GM19372 (cell line): ENCODE measurements at regions not wholly inside any gene's neighbourhood (a gene's known extent, or its start where the extent isn't known, plus 50 kb on each side); places are given as distances from the start of the nearest gene placed in this dataset.
"Not testable (repeated sequence)": the region's sequence is repeated elsewhere in the genome, so short reads cannot be mapped to it uniquely, and the experiment has no call there.

ENCODE experiments used
- ATAC-seq: cut with Tn5 transposase; IDR thresholded peaks from one replicate; pipeline ENCODE4 v1.9.1; 2021; ENCODE audit warnings: mild to moderate bottlenecking, low read depth, moderate library complexity; ENCODE audit not compliant: unreplicated experiment

- not testable (repeated sequence) for ATAC-seq
These were observed 59.3 kb downstream of the NUTM2D start for GRCh38 chr10:87416892-87417291.

- ATAC-seq, result not testable (repeated sequence)
These were observed 65.1 kb downstream of the NUTM2D start for GRCh38 chr10:87422641-87423040.

DNA sequence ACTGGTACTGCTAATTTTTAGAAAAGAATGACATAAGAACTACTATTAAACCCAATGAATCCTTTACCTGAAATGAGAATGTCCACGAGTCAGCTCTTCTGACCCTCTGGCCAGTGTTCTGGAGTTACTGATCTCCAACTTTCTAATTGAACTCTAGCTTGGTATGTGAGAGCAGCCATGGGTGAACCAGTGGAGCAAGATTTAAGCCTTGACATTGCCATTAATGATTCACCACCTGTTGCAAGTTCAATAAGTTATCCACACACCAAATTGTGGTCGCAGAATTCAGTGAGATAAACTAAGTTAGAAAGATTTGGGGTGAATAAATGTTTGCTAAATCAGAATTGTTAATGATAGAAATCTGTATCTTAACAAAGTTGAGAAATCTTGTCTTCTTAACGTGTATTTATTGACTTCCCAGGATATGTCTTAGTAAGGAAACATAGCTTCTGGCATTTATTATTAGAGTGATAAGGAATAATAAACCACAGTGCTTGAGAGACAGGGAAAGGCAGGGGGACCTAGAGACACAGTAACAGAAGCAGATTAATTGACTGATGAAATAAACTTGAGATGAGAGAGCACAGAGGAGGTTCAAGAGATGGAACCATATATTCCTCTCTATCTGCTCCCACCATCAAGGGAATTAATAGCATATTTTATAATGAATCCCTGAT is 67.3 kb downstream of the NUTM2D start:
- not testable (repeated sequence) for ATAC-seq

- not testable (repeated sequence) for ATAC-seq
These were observed 70.9 kb upstream of the MINPP1 start for GRCh38 chr10:87433836-87434235.

- not testable (repeated sequence) for ATAC-seq
These were observed 69.3 kb upstream of the MINPP1 start for GRCh38 chr10:87435295-87435826.

- ATAC-seq, result peak; percentile 82
These were observed 68.6 kb upstream of the MINPP1 start for GRCh38 chr10:87436104-87436503.

DNA sequence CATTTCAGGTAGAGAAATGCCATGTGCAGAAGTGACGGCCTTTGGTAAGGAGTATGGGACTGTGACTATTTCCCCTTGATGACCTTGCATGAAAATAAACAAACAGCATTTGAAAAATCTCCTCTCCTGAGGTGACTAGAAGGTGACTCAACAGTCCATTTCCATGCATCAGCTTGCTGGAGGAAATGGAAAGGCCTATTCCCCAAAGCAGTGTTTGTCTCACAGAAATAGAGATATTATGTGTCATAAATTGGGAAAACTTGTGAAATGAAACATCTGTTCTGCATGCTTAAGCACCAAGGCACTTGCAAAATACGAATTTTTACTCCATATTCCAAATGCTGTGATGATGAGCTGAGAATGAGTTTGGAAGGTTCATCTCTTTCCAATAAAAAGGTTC is 67.2 kb upstream of the MINPP1 start:
- ATAC-seq, result not testable (repeated sequence)
